A549 (cell line): ENCODE measurements at regions not wholly inside any gene's neighbourhood (a gene's known extent, or its start where the extent isn't known, plus 50 kb on each side); places are given as distances from the start of the nearest gene placed in this dataset.

Source experiments
- CHD2 ChIP-seq: fragments of 150-350 bp; IDR thresholded peaks from 2 replicates; pipeline ENCODE4 v1.6.1; 2014; ENCODE audit warnings: low read length; ENCODE audit not compliant: partially characterized antibody
- NR3C1 ChIP-seq: fragments of >200 bp; sonication (Bioruptor Twin); formaldehyde crosslinking; IDR thresholded peaks from 3 replicates; pipeline ENCODE4 v1.6.1; 2017
- POLR2A ChIP-seq: IDR thresholded peaks from 2 replicates; pipeline ENCODE4 v1.6.1; 2012; ENCODE audit warnings: mild to moderate bottlenecking, low read length
- RARB ChIP-seq: fragments of 250-450 bp; sonication (Bioruptor Pico); IDR thresholded peaks from 2 replicates; pipeline ENCODE4 v1.8.0; 2021; ENCODE audit warnings: mild to moderate bottlenecking, moderate library complexity
- TF ChIP-seq, protein P1 (sequence below): fragments of >200 bp; sonication (Bioruptor Twin); formaldehyde crosslinking; IDR thresholded peaks from 3 replicates; pipeline ENCODE4 v1.5.1; 2016

- TF ChIP-seq POLR2A (no peak), CHD2 (no peak), RARB (CRISPR knock-in tag) (no peak), NR3C1 (no peak)
- TF ChIP-seq, protein P1, sequence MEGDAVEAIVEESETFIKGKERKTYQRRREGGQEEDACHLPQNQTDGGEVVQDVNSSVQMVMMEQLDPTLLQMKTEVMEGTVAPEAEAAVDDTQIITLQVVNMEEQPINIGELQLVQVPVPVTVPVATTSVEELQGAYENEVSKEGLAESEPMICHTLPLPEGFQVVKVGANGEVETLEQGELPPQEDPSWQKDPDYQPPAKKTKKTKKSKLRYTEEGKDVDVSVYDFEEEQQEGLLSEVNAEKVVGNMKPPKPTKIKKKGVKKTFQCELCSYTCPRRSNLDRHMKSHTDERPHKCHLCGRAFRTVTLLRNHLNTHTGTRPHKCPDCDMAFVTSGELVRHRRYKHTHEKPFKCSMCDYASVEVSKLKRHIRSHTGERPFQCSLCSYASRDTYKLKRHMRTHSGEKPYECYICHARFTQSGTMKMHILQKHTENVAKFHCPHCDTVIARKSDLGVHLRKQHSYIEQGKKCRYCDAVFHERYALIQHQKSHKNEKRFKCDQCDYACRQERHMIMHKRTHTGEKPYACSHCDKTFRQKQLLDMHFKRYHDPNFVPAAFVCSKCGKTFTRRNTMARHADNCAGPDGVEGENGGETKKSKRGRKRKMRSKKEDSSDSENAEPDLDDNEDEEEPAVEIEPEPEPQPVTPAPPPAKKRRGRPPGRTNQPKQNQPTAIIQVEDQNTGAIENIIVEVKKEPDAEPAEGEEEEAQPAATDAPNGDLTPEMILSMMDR: no peak
These were observed 56.6 kb upstream of the RREB1 start for GRCh38 chr6:7050872-7051779.
